ENCODE measurements at regions not wholly inside any gene's neighbourhood (a gene's known extent, or its start where the extent isn't known, plus 50 kb on each side); places are given as distances from the start of the nearest gene placed in this dataset.

GRCh38 chr10:56279270-56279669 is 81.8 kb downstream of the ZWINT start:
- Histone ChIP-seq H3K9ac (ENCODE audit: low read length in 3 of 3) (no peak overlapping the region), H3K27ac (ENCODE audit: low read depth in 2 of 2, low read length in 2 of 2) (no peak overlapping the region), H3K27me3 (ENCODE audit: control insufficient read depth, insufficient read depth, low read length) (no peaks in the 10 kb centered on the region), H3K4me1 (ENCODE audit: control insufficient read depth in 2 of 3, insufficient read depth in 2 of 3, low read depth in 1 of 3, low read length in 3 of 3) (no peaks in the 10 kb centered on the region), H3K4me3 (ENCODE audit: low read length in 3 of 3) (no peak overlapping the region), H3K9me3 (ENCODE audit: control insufficient read depth in 2 of 3, insufficient read depth in 1 of 3, low read length in 3 of 3) (no peaks in the 10 kb centered on the region), H3K36me3 (ENCODE audit: control insufficient read depth in 2 of 3, insufficient read depth in 3 of 3, low read length in 3 of 3) (no peaks in the 10 kb centered on the region)
- FAIRE-seq: no peak
- no peak for TF ChIP-seq CTCF (IDR thresholded peaks at IDR 0.05; ENCODE audit: borderline replicate concordance, extremely low read depth, insufficient read depth)
- intact Hi-C loops (cut with DNase I): no loop called here
- no peak for DNase-seq

GRCh38 chr10:56269181-56269580 is 91.9 kb downstream of the ZWINT start:
- H3K9me3 ChIP-seq (ENCODE audit: control insufficient read depth in 2 of 3, insufficient read depth in 1 of 3, low read length in 3 of 3): no peaks in the 10 kb centered on the region
- H3K4me1 ChIP-seq (ENCODE audit: control insufficient read depth in 2 of 3, insufficient read depth in 2 of 3, low read depth in 1 of 3, low read length in 3 of 3): no peaks in the 10 kb centered on the region
- intact Hi-C loops (cut with DNase I): no loop called here
- no peak for TF ChIP-seq CTCF (IDR thresholded peaks at IDR 0.05; ENCODE audit: borderline replicate concordance, extremely low read depth, insufficient read depth)
- no peak overlapping the region for H3K27ac ChIP-seq (ENCODE audit: low read depth in 2 of 2, low read length in 2 of 2)
- DNase-seq (peak in 1 of 5 donors; percentile 0), FAIRE-seq (no peak)
- H3K36me3 ChIP-seq (ENCODE audit: control insufficient read depth in 2 of 3, insufficient read depth in 3 of 3, low read length in 3 of 3): no peaks in the 10 kb centered on the region
- H3K9ac ChIP-seq (ENCODE audit: low read length in 3 of 3): no peak overlapping the region
- H3K4me3 ChIP-seq (ENCODE audit: low read length in 3 of 3): no peak overlapping the region
- no peaks in the 10 kb centered on the region for H3K27me3 ChIP-seq (ENCODE audit: control insufficient read depth, insufficient read depth, low read length)

- TF ChIP-seq CTCF (IDR thresholded peaks at IDR 0.05; ENCODE audit: borderline replicate concordance, extremely low read depth, insufficient read depth): no peak
- no peaks in the 10 kb centered on the region for H3K4me1 ChIP-seq (ENCODE audit: control insufficient read depth in 2 of 3, insufficient read depth in 2 of 3, low read depth in 1 of 3, low read length in 3 of 3)
- no peaks in the 10 kb centered on the region for H3K27me3 ChIP-seq (ENCODE audit: control insufficient read depth, insufficient read depth, low read length)
- no peak for FAIRE-seq
- no peaks in the 10 kb centered on the region for H3K36me3 ChIP-seq (ENCODE audit: control insufficient read depth in 2 of 3, insufficient read depth in 3 of 3, low read length in 3 of 3)
- no peak overlapping the region for H3K9ac ChIP-seq (ENCODE audit: low read length in 3 of 3)
- intact Hi-C loops (cut with DNase I): no loop called here
- H3K27ac ChIP-seq (ENCODE audit: low read depth in 2 of 2, low read length in 2 of 2): no peak overlapping the region
- DNase-seq: no peak
- no peak overlapping the region for H3K4me3 ChIP-seq (ENCODE audit: low read length in 3 of 3)
- no peaks in the 10 kb centered on the region for H3K9me3 ChIP-seq (ENCODE audit: control insufficient read depth in 2 of 3, insufficient read depth in 1 of 3, low read length in 3 of 3)
These were observed 94.9 kb downstream of the ZWINT start for GRCh38 chr10:56266120-56266519.

- intact Hi-C loops (cut with DNase I): no loop called here
- Histone ChIP-seq H3K9me3 (ENCODE audit: control insufficient read depth in 2 of 3, insufficient read depth in 1 of 3, low read length in 3 of 3) (no peaks in the 10 kb centered on the region), H3K27me3 (ENCODE audit: control insufficient read depth, insufficient read depth, low read length) (no peaks in the 10 kb centered on the region), H3K27ac (ENCODE audit: low read depth in 2 of 2, low read length in 2 of 2) (no peak overlapping the region), H3K36me3 (ENCODE audit: control insufficient read depth in 2 of 3, insufficient read depth in 3 of 3, low read length in 3 of 3) (no peaks in the 10 kb centered on the region), H3K4me3 (ENCODE audit: low read length in 3 of 3) (no peak overlapping the region), H3K9ac (ENCODE audit: low read length in 3 of 3) (no peak overlapping the region), H3K4me1 (ENCODE audit: control insufficient read depth in 2 of 3, insufficient read depth in 2 of 3, low read depth in 1 of 3, low read length in 3 of 3) (no peaks in the 10 kb centered on the region)
- no peak for DNase-seq
- TF ChIP-seq CTCF (IDR thresholded peaks at IDR 0.05; ENCODE audit: borderline replicate concordance, extremely low read depth, insufficient read depth): no peak
- no peak for FAIRE-seq
These were observed 102.1 kb downstream of the ZWINT start for GRCh38 chr10:56258991-56259390.

Measured in kidney (tissue), 13 donors.